DOHH2 (cell line): ENCODE measurements at regions not wholly inside any gene's neighbourhood (a gene's known extent, or its start where the extent isn't known, plus 50 kb on each side); places are given as distances from the start of the nearest gene placed in this dataset.

Source experiments
- H3F3A ChIP-seq: fragments of 200-600 bp; sonication (generic), shearing (Covaris generic); 2 replicates; pipeline ENCODE4 v1.6.0; 2016; ENCODE audit warnings: antibody characterized with exemption, mild to moderate bottlenecking; ENCODE audit not compliant: control insufficient read depth, insufficient read depth
- H3K27ac ChIP-seq: fragments of 200-600 bp; sonication (generic); 2 replicates; pipeline ENCODE4 v1.5.1; 2014; ENCODE audit warnings: low read depth, mild to moderate bottlenecking, low read length, moderate library complexity
- H3K27me3 ChIP-seq: fragments of 200-600 bp; sonication (generic); 2 replicates; pipeline ENCODE4 v1.6.1; 2014; ENCODE audit warnings: mild to moderate bottlenecking, low read length, mixed read lengths; ENCODE audit not compliant: control insufficient read depth
- H3K36me3 ChIP-seq: fragments of 200-600 bp; sonication (generic); 2 replicates; pipeline ENCODE4 v1.6.1; 2014; ENCODE audit warnings: mild to moderate bottlenecking, low read length, moderate library complexity, mixed read lengths; ENCODE audit not compliant: control insufficient read depth
- H3K4me1 ChIP-seq: fragments of 200-600 bp; sonication (generic); 2 replicates; pipeline ENCODE4 v1.6.1; 2014; ENCODE audit warnings: mild to moderate bottlenecking, low read length, mixed read lengths; ENCODE audit not compliant: control insufficient read depth
- H3K4me2 ChIP-seq: fragments of 200-600 bp; sonication (generic); 2 replicates; pipeline ENCODE4 v1.6.0; 2014; ENCODE audit warnings: mild to moderate bottlenecking, low read length, moderate library complexity
- H3K4me3 ChIP-seq: fragments of 200-600 bp; sonication (generic); 2 replicates; pipeline ENCODE4 v1.5.1; 2014; ENCODE audit warnings: mild to moderate bottlenecking, low read length, mixed read lengths
- H3K79me2 ChIP-seq: fragments of 200-600 bp; sonication (generic); 2 replicates; pipeline ENCODE4 v1.6.1; 2014; ENCODE audit warnings: mild to moderate bottlenecking, low read length, mixed read lengths; ENCODE audit not compliant: control insufficient read depth
- H3K9me2 ChIP-seq: fragments of 200-600 bp; sonication (generic); replicated peaks from 2 replicates; pipeline ENCODE4 v1.6.1; 2014; ENCODE audit warnings: mild to moderate bottlenecking, low read length, mixed read lengths; ENCODE audit not compliant: control insufficient read depth
- H3K9me3 ChIP-seq: fragments of 200-600 bp; sonication (generic); 2 replicates; pipeline ENCODE4 v1.6.1; 2014; ENCODE audit warnings: antibody characterized with exemption, low read length, mixed read lengths; ENCODE audit not compliant: control insufficient read depth, insufficient read depth
- H4K20me1 ChIP-seq: fragments of 200-600 bp; sonication (generic); 2 replicates; pipeline ENCODE4 v1.6.0; 2014; ENCODE audit warnings: low read depth, mild to moderate bottlenecking, antibody characterized with exemption, low read length, moderate library complexity; ENCODE audit not compliant: control insufficient read depth, insufficient read depth
- EZH2phosphoT487 ChIP-seq: fragments of 200-600 bp; sonication (generic); IDR thresholded peaks from 2 replicates; pipeline ENCODE4 v1.6.1; 2017; ENCODE audit warnings: borderline replicate concordance, mild to moderate bottlenecking, antibody characterized with exemption, low read length, moderate library complexity, mixed read lengths
- TF ChIP-seq, protein P1 (sequence below): fragments of 200-600 bp; sonication (generic); IDR thresholded peaks from one replicate; pipeline ENCODE4 v1.5.1; 2014; ENCODE audit warnings: antibody characterized with exemption, mild to moderate bottlenecking, low read depth, low read length; ENCODE audit not compliant: poor library complexity, severe bottlenecking

DNA sequence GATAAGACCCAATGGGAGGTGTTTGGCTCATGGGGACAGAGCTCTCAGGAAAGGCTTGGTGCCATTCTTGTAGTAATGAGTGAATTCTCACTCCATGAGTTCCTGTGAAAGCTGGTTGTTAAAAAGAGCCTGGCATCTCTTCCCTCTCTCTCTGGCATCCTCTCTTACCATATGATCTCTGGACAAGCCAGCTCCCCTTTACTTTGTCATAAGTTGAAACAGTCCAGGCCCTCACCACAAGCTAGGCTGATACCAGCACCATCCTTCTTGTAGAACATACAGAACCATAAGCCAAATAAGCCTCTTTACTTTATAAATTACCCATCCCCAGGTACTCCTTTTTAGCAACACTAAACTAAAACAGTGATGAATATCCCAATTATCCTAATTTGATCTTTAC is 166.9 kb upstream of the TMC3 start:
- TF ChIP-seq, protein P1, sequence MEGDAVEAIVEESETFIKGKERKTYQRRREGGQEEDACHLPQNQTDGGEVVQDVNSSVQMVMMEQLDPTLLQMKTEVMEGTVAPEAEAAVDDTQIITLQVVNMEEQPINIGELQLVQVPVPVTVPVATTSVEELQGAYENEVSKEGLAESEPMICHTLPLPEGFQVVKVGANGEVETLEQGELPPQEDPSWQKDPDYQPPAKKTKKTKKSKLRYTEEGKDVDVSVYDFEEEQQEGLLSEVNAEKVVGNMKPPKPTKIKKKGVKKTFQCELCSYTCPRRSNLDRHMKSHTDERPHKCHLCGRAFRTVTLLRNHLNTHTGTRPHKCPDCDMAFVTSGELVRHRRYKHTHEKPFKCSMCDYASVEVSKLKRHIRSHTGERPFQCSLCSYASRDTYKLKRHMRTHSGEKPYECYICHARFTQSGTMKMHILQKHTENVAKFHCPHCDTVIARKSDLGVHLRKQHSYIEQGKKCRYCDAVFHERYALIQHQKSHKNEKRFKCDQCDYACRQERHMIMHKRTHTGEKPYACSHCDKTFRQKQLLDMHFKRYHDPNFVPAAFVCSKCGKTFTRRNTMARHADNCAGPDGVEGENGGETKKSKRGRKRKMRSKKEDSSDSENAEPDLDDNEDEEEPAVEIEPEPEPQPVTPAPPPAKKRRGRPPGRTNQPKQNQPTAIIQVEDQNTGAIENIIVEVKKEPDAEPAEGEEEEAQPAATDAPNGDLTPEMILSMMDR = no peak
- no peak for TF ChIP-seq EZH2phosphoT487
- no peaks in the 10 kb centered on the region for H3K9me2 ChIP-seq
- H3F3A ChIP-seq = no peaks in the 10 kb centered on the region
- H3K79me2 ChIP-seq = no peaks in the 10 kb centered on the region
- H4K20me1 ChIP-seq = no peaks in the 10 kb centered on the region
- H3K36me3 ChIP-seq = no peaks in the 10 kb centered on the region
- no peaks in the 10 kb centered on the region for H3K9me3 ChIP-seq
- no peaks in the 10 kb centered on the region for H3K27me3 ChIP-seq
- H3K4me2 ChIP-seq = no peak overlapping the region
- H3K27ac ChIP-seq = no peak overlapping the region
- no peak overlapping the region for H3K4me3 ChIP-seq
- H3K4me1 ChIP-seq = no peaks in the 10 kb centered on the region

DNA sequence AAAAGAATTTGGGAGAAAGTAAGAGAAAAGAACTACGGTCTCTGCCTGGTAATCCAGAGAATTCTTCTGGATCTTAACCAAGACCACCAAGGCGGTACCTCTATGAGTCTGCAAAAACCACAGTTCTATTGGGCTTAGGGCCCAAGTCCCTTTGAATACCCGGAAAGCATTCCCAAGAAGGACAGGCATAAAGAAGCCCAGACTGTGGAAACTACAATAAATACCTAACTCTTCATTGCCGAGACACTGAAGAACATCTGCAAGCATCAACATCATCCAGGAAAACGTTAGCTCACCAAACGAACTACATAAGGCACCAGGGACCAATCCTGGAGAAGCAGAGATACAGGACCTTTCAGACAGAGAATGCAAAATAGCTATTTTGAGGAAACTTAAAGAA is 162.3 kb upstream of the TMC3 start:
- Histone ChIP-seq H3K36me3 (no peaks in the 10 kb centered on the region), H3K27me3 (no peaks in the 10 kb centered on the region), H3K4me1 (no peaks in the 10 kb centered on the region), H3K4me3 (no peak overlapping the region), H3K4me2 (no peak overlapping the region), H3K9me2 (no peaks in the 10 kb centered on the region), H3K27ac (no peak overlapping the region), H4K20me1 (no peaks in the 10 kb centered on the region), H3K9me3 (no peaks in the 10 kb centered on the region), H3K79me2 (no peaks in the 10 kb centered on the region), H3F3A (no peaks in the 10 kb centered on the region)
- TF ChIP-seq, protein P1 = no peak
- TF ChIP-seq EZH2phosphoT487 = no peak

DNA sequence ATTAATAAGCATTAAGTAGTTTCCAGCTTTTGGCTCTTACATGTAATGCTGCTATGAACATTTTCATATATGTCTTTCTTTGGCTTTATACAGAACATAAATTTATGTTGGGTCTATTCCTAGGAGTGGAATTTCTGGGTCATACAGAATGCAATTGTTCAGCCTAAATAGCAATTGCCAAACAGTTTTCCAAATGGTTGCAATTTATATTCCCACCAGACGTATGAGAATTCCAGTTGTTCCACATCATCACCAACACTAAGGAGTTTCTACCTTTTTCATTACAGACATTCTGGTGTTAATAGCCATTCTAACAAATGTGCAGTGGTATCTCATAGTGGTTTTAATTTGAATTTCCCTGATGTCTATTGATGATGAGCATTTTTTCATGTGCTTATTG is 160.1 kb upstream of the TMC3 start:
- H3K79me2 ChIP-seq = no peaks in the 10 kb centered on the region
- TF ChIP-seq, protein P1 = no peak
- TF ChIP-seq EZH2phosphoT487 = no peak
- H3F3A ChIP-seq = no peaks in the 10 kb centered on the region
- no peaks in the 10 kb centered on the region for H4K20me1 ChIP-seq
- H3K4me2 ChIP-seq = no peak overlapping the region
- H3K4me3 ChIP-seq = no peak overlapping the region
- H3K36me3 ChIP-seq = no peaks in the 10 kb centered on the region
- H3K9me3 ChIP-seq = no peaks in the 10 kb centered on the region
- H3K4me1 ChIP-seq = no peaks in the 10 kb centered on the region
- no peak overlapping the region for H3K27ac ChIP-seq
- no peaks in the 10 kb centered on the region for H3K27me3 ChIP-seq
- H3K9me2 ChIP-seq = no peaks in the 10 kb centered on the region

DNA sequence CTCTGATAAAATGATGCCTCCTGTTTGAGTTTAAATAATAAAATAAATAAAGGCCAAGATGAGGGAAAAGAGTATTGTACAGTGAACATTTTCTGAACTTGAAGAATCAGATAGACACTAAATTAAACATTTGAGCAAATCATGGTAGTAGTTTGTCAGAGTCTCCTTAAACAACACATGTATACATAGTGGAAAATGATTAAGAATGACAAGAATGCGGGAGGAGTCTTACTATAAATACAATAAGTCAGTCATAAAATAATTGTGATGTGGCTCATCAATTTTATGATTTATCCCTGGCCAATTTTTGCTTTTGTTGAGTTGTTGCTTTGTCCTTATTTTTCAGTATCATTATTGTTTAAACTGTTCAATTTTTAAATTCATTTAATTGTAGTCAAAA is 158.0 kb upstream of the TMC3 start:
- Histone ChIP-seq H3K4me1 (no peaks in the 10 kb centered on the region), H3K27ac (no peak overlapping the region)

More for the DNA sequence above, 158.0 kb upstream of the TMC3 start:
- Histone ChIP-seq H3K9me3 (no peaks in the 10 kb centered on the region), H3K9me2 (no peaks in the 10 kb centered on the region), H4K20me1 (no peaks in the 10 kb centered on the region), H3K36me3 (no peaks in the 10 kb centered on the region), H3K4me2 (no peak overlapping the region), H3F3A (no peaks in the 10 kb centered on the region), H3K79me2 (no peaks in the 10 kb centered on the region), H3K27me3 (no peaks in the 10 kb centered on the region), H3K4me3 (no peak overlapping the region)
- TF ChIP-seq, protein P1 = no peak
- no peak for TF ChIP-seq EZH2phosphoT487
